D721Med (cell line): ENCODE measurements at regions not wholly inside any gene's neighbourhood (a gene's known extent, or its start where the extent isn't known, plus 50 kb on each side); places are given as distances from the start of the nearest gene placed in this dataset.
A peak's percentile ranks its signal among the peaks of the same experiment; 100 is the strongest.

Source experiments
- DNase-seq: peaks from one replicate; pipeline ENCODE4 v3.0.0; 2011; ENCODE audit warnings: low spot score; ENCODE audit not compliant: insufficient read length
- FAIRE-seq: peaks from 2 replicates; lab custom pipeline; 2011; peaks lifted over from hg19 to GRCh38; lab: Jason Lieb, UNC
- CTCF ChIP-seq: IDR thresholded peaks from 2 replicates; pipeline ENCODE4 v1.5.1; 2012; ENCODE audit warnings: mild to moderate bottlenecking, control low read depth; ENCODE audit not compliant: insufficient read depth; ENCODE audit errors: missing control alignments

- TF ChIP-seq CTCF = no peak
- FAIRE-seq (no peak), DNase-seq (no peak)
Observed at GRCh38 chr4:162409048-162409447, 245.2 kb upstream of the FSTL5 start.

- no peak for DNase-seq
- no peak for FAIRE-seq
- no peak for TF ChIP-seq CTCF
Observed at GRCh38 chr4:162408309-162408708, 244.5 kb upstream of the FSTL5 start.

- FAIRE-seq = no peak
- DNase-seq = no peak
- no peak for TF ChIP-seq CTCF
Observed at GRCh38 chr4:162406637-162407365, 243.0 kb upstream of the FSTL5 start.

- DNase-seq (no peak), FAIRE-seq (no peak)
- no peak for TF ChIP-seq CTCF
Observed at GRCh38 chr4:162403932-162404331, 240.1 kb upstream of the FSTL5 start.

GRCh38 chr4:162403419-162403818, 239.6 kb upstream of the FSTL5 start:
- no peak for FAIRE-seq
- DNase-seq = no peak
- no peak for TF ChIP-seq CTCF

- TF ChIP-seq CTCF = no peak
- no peak for DNase-seq
- peak; percentile 6 for FAIRE-seq
Observed at GRCh38 chr4:162401021-162401420, 237.2 kb upstream of the FSTL5 start.

- TF ChIP-seq CTCF = no peak
- DNase-seq = no peak
- FAIRE-seq = no peak
Observed at GRCh38 chr4:162392946-162393345, 229.1 kb upstream of the FSTL5 start.
